ENCODE measurements at regions not wholly inside any gene's neighbourhood (a gene's known extent, or its start where the extent isn't known, plus 50 kb on each side); places are given as distances from the start of the nearest gene placed in this dataset.

DNA sequence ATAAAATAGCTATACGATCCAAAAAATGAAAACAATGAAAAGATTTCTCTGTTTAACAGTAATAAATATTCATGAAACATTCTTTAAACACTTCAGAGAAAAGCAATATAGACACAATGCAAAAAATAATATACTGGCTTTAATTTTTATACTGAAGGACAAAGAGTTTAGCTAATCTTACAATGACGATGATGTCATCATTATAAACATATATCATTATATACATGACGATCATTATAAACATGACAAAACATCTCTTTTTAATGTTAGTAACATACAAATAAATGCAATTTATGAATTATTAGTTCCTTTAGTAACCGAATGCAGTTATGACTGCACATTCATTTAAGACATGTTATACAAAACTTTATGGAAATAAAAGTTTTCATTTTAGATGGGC is 1434.6 kb downstream of the PCDH18 start:
- no peak for DNase-seq (ENCODE audit: low spot score)

DNA sequence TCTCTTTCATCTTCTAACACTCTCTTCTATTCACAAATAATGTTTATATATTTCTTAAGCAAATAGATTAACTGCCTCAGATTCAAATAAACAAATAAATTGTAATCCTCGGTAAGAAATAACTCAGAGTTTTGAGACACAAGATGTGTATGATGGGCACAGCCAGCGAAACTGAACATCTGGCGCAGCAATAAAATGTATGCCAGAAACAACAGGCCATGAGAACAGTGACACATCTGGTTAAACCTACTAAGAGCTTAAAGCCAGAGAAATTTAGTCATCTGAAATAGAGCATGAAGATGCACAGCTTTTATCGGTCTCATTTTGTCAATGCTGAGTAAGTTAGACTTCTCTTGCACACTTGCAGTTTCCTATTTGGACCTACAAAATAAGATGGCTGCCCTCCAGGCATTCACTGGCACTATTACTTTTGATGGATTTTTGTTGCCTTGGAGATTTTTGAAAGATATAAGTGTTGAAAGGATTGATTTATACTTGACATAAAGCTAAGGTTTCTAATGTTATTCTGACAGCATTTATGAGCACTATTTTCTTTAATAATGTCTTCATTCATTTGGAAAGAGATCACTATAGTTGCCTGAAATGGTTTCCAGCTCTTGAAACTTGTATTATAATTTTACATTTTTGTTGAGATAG is 1444.0 kb downstream of the PCDH18 start:
- DNase-seq (ENCODE audit: low spot score), result no peak

DNA sequence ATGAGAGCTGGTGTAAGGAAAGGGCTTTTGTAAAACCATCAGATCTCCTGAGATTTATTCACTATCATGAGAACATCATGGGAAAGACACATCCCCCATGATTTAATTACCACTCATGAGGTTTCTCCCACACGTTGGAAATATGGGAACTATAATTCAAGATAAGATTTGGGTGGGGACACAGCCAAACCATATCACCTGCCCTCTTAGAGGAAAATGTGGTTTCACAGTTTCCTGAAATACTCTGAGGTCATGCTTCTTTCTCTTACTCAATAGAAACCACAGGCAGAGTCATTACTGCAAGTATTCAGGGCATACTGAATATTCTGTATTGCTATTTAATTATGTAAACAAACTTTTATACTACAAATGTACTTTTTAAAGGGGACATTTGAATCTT is 1453.3 kb downstream of the PCDH18 start:
- no peak for DNase-seq (ENCODE audit: low spot score)

DNA sequence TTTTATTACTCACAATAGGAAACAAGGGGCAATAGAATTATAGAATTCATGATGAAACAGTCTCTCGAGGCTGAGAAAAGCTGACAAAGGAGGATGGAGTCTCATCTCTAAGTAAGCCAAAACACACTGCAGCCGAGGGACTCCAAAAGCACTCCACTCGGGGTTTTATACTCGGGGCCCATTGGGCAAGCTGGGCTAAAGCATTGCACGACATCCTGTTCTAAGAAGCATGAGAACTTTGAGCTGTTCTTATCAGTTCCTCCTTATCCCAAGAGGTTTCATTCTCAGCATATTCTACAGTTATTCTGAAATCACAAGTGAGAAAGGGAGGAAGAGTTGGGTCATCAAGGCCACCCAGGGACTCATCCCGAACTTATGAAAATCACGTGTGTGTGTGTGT is 1475.5 kb downstream of the PCDH18 start:
- DNase-seq (ENCODE audit: low spot score), result no peak

DNA sequence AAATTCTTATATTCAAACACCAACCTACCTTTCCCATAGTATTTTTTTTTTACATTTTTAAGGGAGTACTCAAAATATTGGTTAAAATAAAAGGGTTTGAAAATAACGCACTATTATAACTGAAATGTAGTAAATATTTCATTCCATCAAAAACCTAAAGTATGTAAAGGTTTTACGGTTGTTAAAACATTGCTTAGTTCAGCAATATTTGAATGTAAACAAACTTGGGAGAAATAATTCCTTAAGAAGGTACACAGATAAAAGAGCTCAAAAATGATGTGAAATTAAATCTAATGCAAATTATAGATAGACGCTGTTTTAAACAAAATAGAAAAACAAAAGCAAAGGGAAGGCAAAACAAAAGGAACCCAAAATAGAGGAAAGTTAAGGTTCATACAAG is 1476.9 kb downstream of the PCDH18 start:
- DNase-seq (ENCODE audit: low spot score), result no peak

DNA sequence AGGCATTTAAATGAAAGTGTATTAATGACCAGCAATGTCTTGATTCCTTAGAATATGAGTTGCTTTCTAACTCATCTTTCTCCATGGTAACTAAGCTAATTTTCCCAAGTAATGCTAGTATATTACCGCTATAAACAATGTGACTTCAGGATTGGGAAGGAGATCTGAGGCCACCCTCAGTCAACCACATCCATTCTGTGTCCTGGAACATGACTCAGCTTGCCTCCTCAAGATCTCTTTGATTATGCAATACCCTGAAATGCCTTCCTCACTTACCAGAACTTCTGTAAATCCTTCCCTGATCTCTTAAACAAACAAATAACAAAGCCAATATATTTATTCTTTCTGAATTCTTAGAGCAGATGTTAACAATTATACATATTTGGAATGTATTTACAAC is 1495.5 kb downstream of the PCDH18 start:
- DNase-seq (ENCODE audit: low spot score), result peak; percentile 4

DNA sequence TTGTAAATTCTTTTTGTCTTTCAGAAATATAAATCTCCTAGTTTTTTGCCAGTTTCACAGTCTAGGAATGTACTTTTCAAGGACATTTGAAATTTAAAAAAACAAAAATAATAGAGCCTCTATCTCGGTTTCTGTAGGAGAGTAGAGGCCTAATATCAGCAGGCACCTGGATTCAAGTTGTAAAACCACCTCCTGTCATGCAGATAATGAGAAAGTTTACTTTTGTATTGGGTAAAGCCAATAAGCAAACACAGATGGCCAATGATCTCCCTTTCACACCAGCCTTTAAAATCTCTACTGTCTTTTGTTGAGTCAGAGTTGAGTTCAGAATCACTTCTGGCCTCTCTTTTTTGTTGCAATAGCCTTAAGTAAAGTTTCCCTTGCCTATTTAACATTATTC is 1499.9 kb downstream of the PCDH18 start:
- DNase-seq (ENCODE audit: low spot score), result no peak

DNA sequence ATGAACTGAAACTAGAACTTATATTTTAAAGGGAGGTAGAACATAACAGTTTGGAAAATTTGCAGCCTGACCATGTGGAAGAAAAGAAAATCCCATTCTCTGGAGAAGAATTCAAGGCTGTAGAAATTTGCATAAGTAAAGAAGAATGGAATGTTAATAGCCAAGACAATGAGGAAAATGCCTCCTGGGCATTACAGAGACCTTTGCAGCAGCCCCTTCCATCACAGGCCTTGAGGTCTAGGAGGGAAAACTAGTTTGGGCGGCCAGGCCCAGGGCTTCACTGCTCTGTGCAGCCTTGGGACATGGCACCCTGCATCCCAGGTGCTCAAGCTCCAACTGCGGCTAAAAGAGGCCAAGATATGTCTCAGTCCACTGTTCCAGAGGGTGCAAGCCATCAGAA is 1506.8 kb downstream of the PCDH18 start:
- no peak for DNase-seq (ENCODE audit: low spot score)

DNA sequence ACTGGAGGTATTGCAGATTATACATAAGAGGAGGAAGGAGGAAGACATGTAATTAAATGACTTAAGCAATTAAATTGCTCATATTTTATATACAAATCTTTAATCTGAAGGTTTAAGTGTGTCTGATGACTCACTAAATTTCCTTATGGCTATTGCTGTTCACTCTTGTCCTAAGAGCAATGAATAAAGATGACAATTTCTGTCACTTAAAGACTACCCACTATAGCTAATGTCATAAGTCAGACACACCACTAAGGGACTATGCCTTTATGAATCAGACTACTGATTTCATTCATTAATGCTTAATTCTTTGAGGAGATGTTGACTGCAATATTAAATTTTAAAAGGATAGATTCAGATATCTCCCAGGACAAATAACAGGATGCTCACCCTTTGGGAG is 1514.7 kb downstream of the PCDH18 start:
- DNase-seq (ENCODE audit: low spot score), result no peak

DNA sequence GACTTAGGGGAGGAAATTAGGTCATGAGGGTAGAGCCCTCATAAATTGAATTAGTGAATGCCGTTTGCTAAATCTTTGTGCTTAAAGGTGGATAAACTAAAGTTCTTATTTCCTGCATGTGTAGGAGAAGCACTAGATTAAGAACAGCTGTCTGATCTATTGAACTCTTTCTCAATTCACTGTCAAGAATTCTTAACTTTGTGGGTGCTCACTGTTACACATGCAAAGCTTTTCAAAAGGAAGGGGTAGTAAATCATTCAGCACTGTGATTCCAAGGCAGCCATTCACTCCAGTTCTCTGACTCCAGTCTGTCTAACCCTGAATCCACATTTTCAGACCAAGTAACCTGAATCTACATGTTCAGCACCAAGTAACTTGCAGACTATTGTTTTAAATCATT is 1520.1 kb downstream of the PCDH18 start:
- no peak for DNase-seq (ENCODE audit: low spot score)

DNA sequence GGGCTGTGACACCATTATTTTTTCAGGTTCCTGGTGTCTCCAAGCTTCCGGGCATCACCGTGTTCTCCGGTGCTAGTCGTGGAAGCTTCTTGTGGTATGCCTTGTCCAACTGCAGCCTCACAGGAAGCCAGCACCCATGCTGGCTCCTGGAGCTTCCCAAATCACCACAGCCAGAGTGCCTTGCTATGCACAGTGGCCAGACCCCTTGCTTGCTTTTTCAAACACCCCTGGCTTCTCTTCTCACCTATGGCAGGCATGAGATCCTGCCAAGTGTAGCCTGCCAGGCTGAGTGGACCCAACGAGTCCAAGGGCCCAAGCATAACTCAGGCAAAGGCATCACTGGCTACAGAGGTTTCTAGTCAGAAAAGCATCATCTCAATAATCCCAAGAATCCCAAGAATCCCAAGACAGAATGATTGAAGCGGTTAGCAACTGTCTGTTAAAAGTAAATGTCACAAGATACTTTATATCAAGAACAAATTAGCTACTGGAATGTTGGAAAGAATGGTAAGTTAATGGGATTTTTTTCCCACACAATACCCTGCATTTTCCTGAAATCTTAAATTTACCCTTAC is 1522.9 kb downstream of the PCDH18 start:
- no peak for DNase-seq (ENCODE audit: low spot score)

DNA sequence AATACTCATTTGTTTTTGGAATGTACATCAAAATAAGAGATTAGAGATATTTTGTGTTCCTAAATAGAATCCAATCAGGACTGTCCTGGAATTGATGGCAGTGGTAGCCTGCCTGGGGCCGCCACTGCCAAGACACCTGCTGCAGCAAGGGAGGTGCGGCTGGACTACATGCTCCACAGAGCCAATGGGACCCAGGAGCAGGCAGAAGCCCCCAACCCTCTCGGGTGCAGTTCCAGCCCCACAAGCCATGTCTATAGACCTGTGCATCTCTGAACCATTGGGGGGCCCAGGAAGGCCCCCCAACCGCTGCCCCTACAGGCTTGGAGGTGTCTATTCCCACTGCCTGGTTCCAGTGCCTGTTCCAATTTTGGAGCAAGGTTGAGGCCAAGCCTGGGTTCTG is 1524.3 kb downstream of the PCDH18 start:
- DNase-seq (ENCODE audit: low spot score), result no peak

DNA sequence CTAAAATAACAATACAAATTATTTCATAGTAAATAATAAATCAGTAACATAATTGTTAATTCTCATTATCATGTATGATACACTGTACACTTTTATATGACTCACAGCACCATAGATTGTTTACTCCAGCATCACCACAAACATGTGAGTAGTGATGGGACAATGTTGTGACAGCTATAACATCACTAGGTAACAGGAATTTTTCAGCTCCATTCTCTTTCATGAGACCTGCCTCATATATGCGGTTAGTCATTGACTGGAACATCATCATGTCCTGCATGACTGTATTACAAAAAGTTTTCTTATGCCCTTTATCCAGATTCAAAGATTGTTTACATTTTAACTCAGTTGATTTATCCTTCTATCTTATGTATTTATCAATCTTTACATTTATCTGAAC is 1530.0 kb downstream of the PCDH18 start:
- DNase-seq (ENCODE audit: low spot score), result no peak

DNA sequence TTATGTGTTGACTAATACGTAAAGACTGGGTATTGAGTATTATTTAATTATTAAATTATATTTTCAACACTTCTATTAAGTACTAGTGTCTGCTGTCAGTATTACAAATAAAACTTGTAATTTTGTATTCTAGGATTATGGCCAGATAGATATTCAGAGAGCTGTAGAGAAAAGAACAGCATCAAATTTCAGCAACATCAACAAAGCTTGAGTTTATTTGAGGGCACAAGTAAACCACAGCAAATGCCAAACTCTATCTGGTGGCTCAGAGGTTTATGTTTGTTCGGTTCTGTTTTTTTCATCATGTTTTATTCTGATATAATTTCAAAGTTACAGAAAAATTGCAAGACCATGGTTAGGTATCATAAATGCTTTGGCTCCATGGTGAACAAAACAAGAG is 1530.5 kb downstream of the PCDH18 start:
- DNase-seq (ENCODE audit: low spot score), result no peak

DNA sequence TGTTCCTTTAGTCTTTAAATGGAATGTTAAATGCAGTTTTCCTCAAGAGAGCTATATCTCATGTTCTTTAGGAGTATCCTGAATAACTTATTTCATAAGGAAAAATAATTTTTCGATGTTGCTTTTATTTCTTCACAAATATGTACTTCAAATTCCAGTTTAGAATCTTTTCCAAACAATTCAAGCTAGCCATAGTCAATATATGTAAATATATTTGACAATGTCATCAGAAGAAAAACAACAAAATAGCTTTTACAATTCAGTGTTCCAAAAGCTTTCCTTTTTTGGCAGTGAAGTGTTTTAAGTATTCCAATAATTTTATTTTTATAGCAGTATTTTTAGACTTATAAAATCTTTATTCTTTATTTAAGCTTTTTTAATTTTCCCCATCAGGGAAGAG is 1532.0 kb downstream of the PCDH18 start:
- no peak for DNase-seq (ENCODE audit: low spot score)

DNA sequence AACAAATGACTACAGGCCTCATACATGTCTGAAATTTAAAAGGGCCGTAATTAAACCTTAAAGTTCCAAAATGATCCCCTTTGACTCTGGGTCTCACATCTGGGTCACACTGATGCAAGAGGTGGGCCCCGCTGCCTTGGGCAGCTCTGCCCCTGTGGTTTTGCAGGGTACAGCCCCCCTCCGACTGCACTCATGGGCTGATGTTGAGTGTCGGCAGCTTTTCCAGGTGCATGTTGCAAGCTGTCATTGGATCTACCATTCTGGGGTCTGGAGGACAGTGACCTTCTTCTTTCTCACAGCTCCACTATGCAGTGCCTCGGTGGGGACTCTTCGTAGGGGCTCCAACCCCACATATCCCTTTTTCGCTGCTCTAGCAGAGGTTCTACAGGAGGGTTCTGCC is 1537.9 kb downstream of the PCDH18 start:
- DNase-seq (ENCODE audit: low spot score), result no peak

DNA sequence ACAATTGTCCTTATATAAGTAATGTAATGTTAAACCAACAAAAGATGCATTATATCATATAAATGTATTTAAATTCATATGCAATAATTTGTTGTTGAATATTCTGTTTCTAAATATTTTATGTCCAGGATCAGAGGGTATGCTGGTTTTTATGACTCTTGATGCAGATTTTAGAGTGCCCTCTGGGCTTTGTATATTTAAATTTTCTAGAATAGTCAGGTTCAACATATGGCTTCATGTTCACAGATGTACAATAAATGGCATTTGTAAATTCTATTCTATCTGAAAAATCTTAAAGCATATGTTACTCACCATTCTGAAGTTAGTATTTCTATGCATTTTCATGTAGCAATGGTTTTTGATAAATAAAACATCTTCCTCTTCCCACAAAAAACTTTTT is 1555.4 kb downstream of the PCDH18 start:
- no peak for DNase-seq (ENCODE audit: low spot score)

DNA sequence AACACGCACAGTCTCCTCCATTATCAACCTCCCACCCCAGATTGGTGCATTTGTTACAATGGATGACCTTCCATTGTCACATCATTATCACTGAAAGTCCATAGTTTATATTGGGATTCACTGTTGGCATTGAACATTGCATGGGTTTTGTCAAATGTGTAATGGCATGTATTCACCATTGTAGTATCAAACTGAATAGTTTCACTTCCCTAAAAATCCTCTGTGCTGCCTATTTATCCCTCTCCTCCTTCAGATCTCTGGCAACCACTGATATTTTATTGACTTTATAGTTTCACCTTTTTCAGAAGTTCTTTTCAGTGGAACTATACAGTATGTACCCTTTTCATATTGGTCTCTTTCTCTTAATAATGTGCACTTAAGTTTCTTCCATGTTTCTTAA is 1565.4 kb downstream of the PCDH18 start:
- no peak for DNase-seq (ENCODE audit: low spot score)

DNA sequence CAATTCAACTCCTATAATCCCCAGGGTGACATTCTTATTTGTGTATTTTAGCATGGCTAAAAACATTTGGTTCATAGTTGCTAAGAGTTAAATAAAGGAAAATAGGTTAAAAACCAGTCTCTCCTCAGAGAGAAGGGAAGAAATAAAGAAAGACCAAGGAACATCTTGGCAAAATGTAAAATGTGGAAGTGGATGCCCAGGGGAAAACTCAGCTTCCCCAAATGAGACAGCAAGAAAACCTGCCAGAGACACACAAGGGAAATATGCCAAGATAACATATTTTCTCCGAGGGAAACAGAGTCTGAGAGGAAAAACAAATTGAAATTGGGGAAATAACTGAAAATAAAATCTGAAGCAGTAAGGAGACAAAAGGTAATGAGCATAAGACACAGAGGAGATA is 1569.3 kb downstream of the PCDH18 start:
- DNase-seq (ENCODE audit: low spot score), result no peak

DNA sequence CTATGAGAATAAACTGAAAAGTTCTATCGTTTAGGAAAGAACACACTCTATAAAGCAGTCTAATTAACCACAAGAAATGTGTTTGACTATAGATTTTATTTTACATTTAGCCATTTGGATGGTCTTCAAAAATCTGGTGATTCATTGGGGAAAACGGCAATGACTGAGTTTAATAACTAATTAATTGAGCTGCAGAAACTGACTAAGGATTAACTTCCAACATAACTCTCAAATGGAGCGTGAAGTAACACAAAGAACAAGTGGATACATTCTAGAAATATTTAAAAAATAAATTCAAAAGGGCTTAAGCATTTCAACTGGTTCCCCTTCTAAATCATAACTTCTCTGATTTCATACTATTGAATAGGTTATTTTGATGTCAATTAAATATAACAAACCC is 1582.4 kb downstream of the PCDH18 start:
- no peak for DNase-seq (ENCODE audit: low spot score)

DNA sequence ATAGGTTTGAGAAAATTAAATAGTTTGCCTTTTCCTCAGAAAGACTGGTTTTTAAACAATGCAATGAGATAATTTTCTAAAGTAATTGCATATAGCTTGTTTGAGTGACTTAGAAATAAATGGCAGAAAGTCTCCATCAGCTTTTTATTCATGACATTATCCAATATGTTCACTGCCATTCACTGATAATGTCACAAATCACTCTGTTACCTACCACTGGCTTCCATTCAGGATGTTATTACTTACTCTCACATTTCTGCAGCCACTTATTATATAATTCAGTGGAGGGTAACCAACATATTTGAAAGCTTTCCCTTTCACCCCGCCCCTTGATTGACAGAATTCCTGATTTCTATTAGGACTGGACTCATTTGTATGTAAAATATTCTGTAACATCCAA is 1583.5 kb downstream of the PCDH18 start:
- DNase-seq (ENCODE audit: low spot score), result no peak

DNA sequence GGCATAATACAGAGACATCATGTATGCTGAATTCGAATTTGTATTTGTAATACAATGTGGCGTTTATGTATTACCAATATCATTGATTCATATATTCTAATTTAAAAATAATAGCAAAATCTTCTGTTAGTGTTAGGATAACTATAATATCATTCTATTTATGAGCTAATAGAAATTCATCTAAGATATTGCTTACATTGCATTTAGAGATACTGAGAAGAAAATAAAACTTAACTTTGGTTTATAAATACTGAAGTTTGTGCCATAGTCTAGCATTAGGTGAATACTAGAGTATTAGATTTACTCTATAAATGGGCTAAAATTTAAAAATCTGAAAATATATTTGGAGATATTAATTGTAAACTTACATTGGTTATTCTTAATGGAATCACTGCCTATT is 1590.6 kb downstream of the PCDH18 start:
- DNase-seq (ENCODE audit: low spot score), result no peak

DNA sequence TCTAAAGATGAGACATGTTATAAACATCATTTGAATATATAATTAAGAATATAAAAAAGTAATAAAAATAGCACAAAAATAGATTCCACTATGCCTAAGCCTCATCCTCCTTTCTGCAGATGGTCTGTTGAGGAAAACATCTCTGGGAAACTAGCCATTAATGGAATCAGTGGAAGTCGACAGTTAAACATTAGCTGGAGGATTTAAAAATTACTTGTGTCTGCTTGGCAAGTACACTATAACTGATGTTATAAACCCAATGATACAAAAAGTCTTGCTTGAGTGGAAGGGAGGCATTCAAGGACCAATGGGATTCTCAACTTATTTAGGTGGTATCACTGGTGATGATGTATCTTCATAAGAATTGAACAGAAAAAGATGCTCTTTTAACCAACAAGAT is 1598.3 kb downstream of the PCDH18 start:
- DNase-seq (ENCODE audit: low spot score), result no peak

DNA sequence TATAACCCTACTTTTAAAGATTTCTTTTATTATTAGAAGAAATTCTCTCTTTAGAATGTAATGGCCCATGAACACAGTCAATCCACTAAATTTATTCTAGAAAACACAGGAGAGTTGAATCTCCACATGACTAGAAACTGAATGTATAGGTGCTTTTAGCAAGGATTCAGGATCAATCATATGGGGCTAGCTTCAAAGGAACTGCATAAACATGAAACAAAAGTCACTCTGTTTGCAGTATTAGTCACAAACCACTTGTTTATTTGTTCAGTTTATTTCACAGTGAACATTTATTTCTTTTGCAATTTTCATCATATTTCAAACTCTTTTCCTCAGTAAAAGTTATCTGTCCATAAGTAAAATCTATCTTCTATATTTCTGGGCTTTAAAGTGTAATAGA is 1604.6 kb downstream of the PCDH18 start:
- DNase-seq (ENCODE audit: low spot score), result peak; percentile 10

DNA sequence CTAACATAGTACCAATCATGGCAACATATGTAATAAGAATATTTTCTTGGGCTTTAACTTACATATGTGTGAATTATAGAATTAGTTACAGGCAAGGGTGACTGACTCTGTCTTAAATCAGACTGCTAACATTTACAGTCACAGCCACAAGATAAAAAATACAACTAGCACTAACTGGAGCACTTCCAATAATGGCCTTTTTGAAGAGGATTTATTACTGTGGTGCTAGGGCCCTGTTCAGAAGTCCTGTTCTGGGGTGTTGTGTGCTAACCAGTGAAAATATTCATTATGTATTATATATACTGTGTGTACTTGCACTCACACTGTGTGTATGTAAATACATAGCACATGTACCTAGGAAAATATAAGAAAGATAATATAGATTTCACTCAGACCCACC is 1611.2 kb downstream of the PCDH18 start:
- no peak for DNase-seq (ENCODE audit: low spot score)

All from COLO829 (cell line).